OCI-LY7 (cell line): ENCODE measurements at regions not wholly inside any gene's neighbourhood (a gene's known extent, or its start where the extent isn't known, plus 50 kb on each side); places are given as distances from the start of the nearest gene placed in this dataset.

Source experiments
- BruUV-seq: library from RNA; stranded (reverse); fragments of 400-500 nt; replicated peaks from 2 replicates; lab custom pipeline; 2021; lab: Mats Ljungman, UMichigan
- CTCF ChIA-PET: fragments of 300-600 bp; sonication (Branson Sonifier 250); formaldehyde crosslinking; loops from one replicate; lab custom pipeline; 2022; ENCODE audit warnings: antibody characterized with exemption; ENCODE audit not compliant: unreplicated experiment; lab: Charles Lee
- POLR2A ChIA-PET: fragments of 300-600 bp; sonication (Branson Sonifier 250); formaldehyde crosslinking; loops from one replicate; lab custom pipeline; 2022; ENCODE audit warnings: antibody characterized with exemption; lab: Charles Lee
- DNase-seq: peaks from one replicate; pipeline ENCODE4 v3.0.0-alpha.2; 2015; ENCODE audit warnings: low spot score
- H2AFZ ChIP-seq: fragments of 200-600 bp; sonication (generic), shearing (Covaris generic); 2 replicates; pipeline ENCODE4 v1.6.1; 2014; ENCODE audit warnings: mild to moderate bottlenecking, antibody characterized with exemption, low read length, moderate library complexity
- H3K27ac ChIP-seq: fragments of 200-600 bp; sonication (generic); 2 replicates; pipeline ENCODE4 v1.5.1; 2014; ENCODE audit warnings: mixed run types, low read depth, mild to moderate bottlenecking, moderate library complexity, low read length, inconsistent platforms; ENCODE audit not compliant: poor library complexity, severe bottlenecking
- H3K36me3 ChIP-seq: fragments of 200-600 bp; sonication (generic); 2 replicates; pipeline ENCODE4 v1.6.1; 2014; ENCODE audit warnings: mild to moderate bottlenecking, antibody characterized with exemption, low read length, moderate library complexity, mixed read lengths; ENCODE audit not compliant: insufficient read depth
- H3K4me1 ChIP-seq: fragments of 200-600 bp; sonication (generic); 2 replicates; pipeline ENCODE4 v1.5.1; 2014; ENCODE audit warnings: mild to moderate bottlenecking, low read length; ENCODE audit not compliant: insufficient read depth, poor library complexity, severe bottlenecking
- H3K4me2 ChIP-seq: fragments of 200-600 bp; sonication (generic); 2 replicates; pipeline ENCODE4 v1.6.1; 2014; ENCODE audit warnings: mild to moderate bottlenecking, low read length
- H3K4me3 ChIP-seq: fragments of 200-600 bp; sonication (generic); 2 replicates; pipeline ENCODE4 v1.5.1; 2014; ENCODE audit warnings: mild to moderate bottlenecking, low read depth, low read length; ENCODE audit not compliant: poor library complexity, severe bottlenecking
- H3K79me2 ChIP-seq: fragments of 200-600 bp; sonication (generic); 2 replicates; pipeline ENCODE4 v1.6.1; 2016; ENCODE audit warnings: low read depth, mild to moderate bottlenecking, low read length, moderate library complexity, mixed read lengths; ENCODE audit not compliant: insufficient read depth
- H3K9me2 ChIP-seq: fragments of 200-600 bp; sonication (generic); 2 replicates; pipeline ENCODE4 v1.6.1; 2016; ENCODE audit warnings: mild to moderate bottlenecking, low read length, mixed read lengths; ENCODE audit not compliant: insufficient read depth
- H3K9me3 ChIP-seq: fragments of 200-600 bp; sonication (generic); 2 replicates; pipeline ENCODE4 v1.6.1; 2014; ENCODE audit warnings: mild to moderate bottlenecking, mixed run types, low read length, mixed read lengths
- H4K20me1 ChIP-seq: fragments of 200-600 bp; sonication (generic); 2 replicates; pipeline ENCODE4 v1.6.1; 2014; ENCODE audit warnings: mild to moderate bottlenecking, antibody characterized with exemption, low read length, moderate library complexity, mixed read lengths; ENCODE audit not compliant: insufficient read depth
- EZH2phosphoT487 ChIP-seq: fragments of 200-600 bp; sonication (generic); IDR thresholded peaks from 2 replicates; pipeline ENCODE4 v1.6.1; 2018; ENCODE audit warnings: low read depth, borderline replicate concordance, mild to moderate bottlenecking, mixed run types, antibody characterized with exemption, low read length, moderate library complexity, mixed read lengths
- intact Hi-C: fragments of 100-400 bp; cut with micrococcal nuclease; formaldehyde crosslinking; loops from one replicate; pipeline ENCODE4 v1.10.0; 2022; ENCODE audit not compliant: unreplicated experiment
- TF ChIP-seq, protein P1 (sequence below): fragments of 200-600 bp; sonication (generic); conservative IDR thresholded peaks from 2 replicates; pipeline ENCODE4 v1.5.1; 2014; ENCODE audit warnings: mild to moderate bottlenecking, antibody characterized with exemption, low read length, moderate library complexity, mixed read lengths

DNA sequence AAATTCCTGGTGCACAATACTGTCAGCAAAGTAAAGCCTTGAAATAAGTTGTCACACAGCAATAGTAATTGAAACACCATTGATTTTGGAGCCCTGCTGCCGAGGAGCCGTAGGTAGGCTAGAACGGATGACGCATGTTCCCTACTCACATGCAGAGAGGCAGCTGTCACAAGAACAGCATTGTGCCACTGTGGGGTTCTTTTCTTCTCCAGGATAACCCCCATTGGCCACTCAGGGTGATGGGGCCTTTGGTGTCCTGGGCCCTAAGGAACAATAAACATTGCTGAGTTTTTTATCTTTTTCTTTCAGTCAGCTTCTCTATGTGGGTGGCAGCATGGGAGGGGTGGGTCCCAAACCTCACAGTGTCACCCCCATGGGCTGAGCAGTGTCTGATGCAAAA is 542.3 kb downstream of the BCOR start:
- TF ChIP-seq, protein P1, sequence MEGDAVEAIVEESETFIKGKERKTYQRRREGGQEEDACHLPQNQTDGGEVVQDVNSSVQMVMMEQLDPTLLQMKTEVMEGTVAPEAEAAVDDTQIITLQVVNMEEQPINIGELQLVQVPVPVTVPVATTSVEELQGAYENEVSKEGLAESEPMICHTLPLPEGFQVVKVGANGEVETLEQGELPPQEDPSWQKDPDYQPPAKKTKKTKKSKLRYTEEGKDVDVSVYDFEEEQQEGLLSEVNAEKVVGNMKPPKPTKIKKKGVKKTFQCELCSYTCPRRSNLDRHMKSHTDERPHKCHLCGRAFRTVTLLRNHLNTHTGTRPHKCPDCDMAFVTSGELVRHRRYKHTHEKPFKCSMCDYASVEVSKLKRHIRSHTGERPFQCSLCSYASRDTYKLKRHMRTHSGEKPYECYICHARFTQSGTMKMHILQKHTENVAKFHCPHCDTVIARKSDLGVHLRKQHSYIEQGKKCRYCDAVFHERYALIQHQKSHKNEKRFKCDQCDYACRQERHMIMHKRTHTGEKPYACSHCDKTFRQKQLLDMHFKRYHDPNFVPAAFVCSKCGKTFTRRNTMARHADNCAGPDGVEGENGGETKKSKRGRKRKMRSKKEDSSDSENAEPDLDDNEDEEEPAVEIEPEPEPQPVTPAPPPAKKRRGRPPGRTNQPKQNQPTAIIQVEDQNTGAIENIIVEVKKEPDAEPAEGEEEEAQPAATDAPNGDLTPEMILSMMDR, result no peak
- no peak for TF ChIP-seq EZH2phosphoT487
- CTCF ChIA-PET, result no interaction called here

DNA sequence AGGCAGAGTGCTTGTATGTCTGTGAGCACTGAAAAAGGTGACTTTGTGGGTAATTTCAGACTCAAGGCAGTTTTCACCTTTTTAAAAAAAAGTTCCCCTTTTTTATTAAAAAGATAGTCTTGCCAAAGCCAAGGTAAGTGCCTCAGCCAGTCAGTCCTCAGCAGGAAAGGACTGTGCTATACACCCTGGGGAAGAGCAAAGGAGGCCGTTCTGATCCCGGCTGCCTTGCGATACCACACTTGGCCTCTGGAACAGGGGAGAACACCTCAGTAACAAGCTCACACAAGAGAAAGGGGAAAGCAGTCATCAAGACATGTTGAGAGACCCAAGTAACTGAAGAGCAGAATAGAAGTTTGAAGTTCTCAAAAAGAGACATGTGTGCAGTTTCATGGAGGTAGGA is 541.7 kb downstream of the BCOR start:
- no peaks in the 10 kb centered on the region for H3K4me1 ChIP-seq
- no peaks in the 10 kb centered on the region for H3K9me3 ChIP-seq
- H3K27ac ChIP-seq, result no peak overlapping the region
- no TSS peak for BruUV-seq
- H3K9me2 ChIP-seq, result no peaks in the 10 kb centered on the region
- no peak for TF ChIP-seq EZH2phosphoT487
- TF ChIP-seq, protein P1, result no peak
- intact Hi-C loops, result no loop called here
- no peak overlapping the region for H3K4me2 ChIP-seq
- ChIA-PET POLR2A (no interaction called here), CTCF (no interaction called here)
- no peak for DNase-seq
- no peaks in the 10 kb centered on the region for H3K36me3 ChIP-seq
- H3K4me3 ChIP-seq, result no peak overlapping the region
- no peaks in the 10 kb centered on the region for H3K79me2 ChIP-seq
- no peaks in the 10 kb centered on the region for H4K20me1 ChIP-seq
- H2AFZ ChIP-seq, result no peak overlapping the region

More for the DNA sequence above, 542.3 kb downstream of the BCOR start:
- H3K79me2 ChIP-seq, result no peaks in the 10 kb centered on the region
- H3K4me1 ChIP-seq, result no peaks in the 10 kb centered on the region
- H3K36me3 ChIP-seq, result no peaks in the 10 kb centered on the region
- H2AFZ ChIP-seq, result no peak overlapping the region
- H3K27ac ChIP-seq, result no peak overlapping the region
- POLR2A ChIA-PET, result no interaction called here
- H3K9me3 ChIP-seq, result no peaks in the 10 kb centered on the region
- no peak overlapping the region for H3K4me2 ChIP-seq
- no peaks in the 10 kb centered on the region for H4K20me1 ChIP-seq
- DNase-seq, result no peak
- H3K4me3 ChIP-seq, result no peak overlapping the region
- H3K9me2 ChIP-seq, result no peaks in the 10 kb centered on the region
- intact Hi-C loops, result no loop called here
- no TSS peak for BruUV-seq

DNA sequence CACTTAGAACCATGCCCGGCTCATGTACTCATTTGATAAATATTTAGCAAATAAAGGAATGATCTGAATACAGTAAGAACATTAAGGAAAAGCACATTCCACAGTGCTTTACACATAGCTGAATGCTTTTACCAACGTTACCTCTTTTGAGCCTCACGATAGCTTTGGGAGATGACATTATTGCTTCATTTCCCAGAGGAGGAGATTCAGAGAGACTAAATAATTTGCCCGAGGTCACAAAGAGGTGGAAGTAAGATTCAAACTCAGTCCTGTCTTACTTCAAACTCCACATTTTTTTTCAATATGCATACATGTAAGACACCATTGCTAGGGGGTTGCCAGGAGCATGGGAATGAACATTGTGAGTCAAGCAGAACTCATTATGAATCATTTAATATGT is 538.5 kb downstream of the BCOR start:
- Histone ChIP-seq H3K79me2 (no peaks in the 10 kb centered on the region), H3K36me3 (no peaks in the 10 kb centered on the region), H3K4me3 (no peak overlapping the region), H3K27ac (no peak overlapping the region), H4K20me1 (no peaks in the 10 kb centered on the region), H3K9me2 (no peaks in the 10 kb centered on the region), H3K4me2 (no peak overlapping the region), H3K4me1 (no peaks in the 10 kb centered on the region), H3K9me3 (no peaks in the 10 kb centered on the region), H2AFZ (no peak overlapping the region)
- ChIA-PET CTCF (no interaction called here), POLR2A (no interaction called here)
- no peak for DNase-seq
- intact Hi-C loops, result no loop called here
- no TSS peak for BruUV-seq
- TF ChIP-seq, protein P1, result no peak
- TF ChIP-seq EZH2phosphoT487, result no peak
